SK-N-SH treated with all-trans-retinoic acid at 6 μM for 48 hours (cell line): ENCODE measurements at regions not wholly inside any gene's neighbourhood (a gene's known extent, or its start where the extent isn't known, plus 50 kb on each side); places are given as distances from the start of the nearest gene placed in this dataset.

Experiments used
- ARNTL ChIP-seq: fragments of 450-650 bp; formaldehyde crosslinking; IDR thresholded peaks from 2 replicates; pipeline ENCODE4 v1.5.0; 2020; ENCODE audit warnings: low read depth, mild to moderate bottlenecking, moderate library complexity, borderline replicate concordance
- BACH2 ChIP-seq: fragments of 250-450 bp; sonication (Bioruptor Pico); IDR thresholded peaks from 2 replicates; pipeline ENCODE4 v1.9.0; 2021; ENCODE audit warnings: mild to moderate bottlenecking, borderline replicate concordance
- CSDC2 ChIP-seq: fragments of 250-450 bp; sonication (Bioruptor Pico); IDR thresholded peaks from 2 replicates; pipeline ENCODE4 v1.5.0; 2020; ENCODE audit warnings: mild to moderate bottlenecking, moderate library complexity
- ESRRG ChIP-seq: fragments of 250-450 bp; sonication (Bioruptor Pico); IDR thresholded peaks from 2 replicates; pipeline ENCODE4 v1.6.1; 2021; ENCODE audit warnings: mild to moderate bottlenecking
- OSR1 ChIP-seq: fragments of 250-450 bp; sonication (Bioruptor Pico); IDR thresholded peaks from 2 replicates; pipeline ENCODE4 v1.8.0; 2022; ENCODE audit warnings: moderate library complexity, mild to moderate bottlenecking, inconsistent platforms
- RARB ChIP-seq: fragments of 250-450 bp; sonication (Bioruptor Pico); IDR thresholded peaks from 2 replicates; pipeline ENCODE4 v1.8.0; 2021; ENCODE audit warnings: mild to moderate bottlenecking, moderate library complexity
- TCF4 ChIP-seq: fragments of 250-450 bp; sonication (Bioruptor Pico); IDR thresholded peaks from 2 replicates; pipeline ENCODE4 v1.8.0; 2021; ENCODE audit warnings: mild to moderate bottlenecking, moderate library complexity, borderline replicate concordance
- ZC3H10 ChIP-seq: fragments of 250-450 bp; sonication (Bioruptor Pico); IDR thresholded peaks from 2 replicates; pipeline ENCODE4 v1.5.1; 2021; ENCODE audit warnings: mild to moderate bottlenecking, moderate library complexity
- ZFP3 ChIP-seq: fragments of 250-450 bp; sonication (Bioruptor Pico); IDR thresholded peaks from 2 replicates; pipeline ENCODE4 v1.5.0; 2020; ENCODE audit warnings: mild to moderate bottlenecking, moderate library complexity
- TF ChIP-seq, protein P1 (sequence below): fragments of 250-450 bp; sonication (Bioruptor Pico); IDR thresholded peaks from 2 replicates; pipeline ENCODE4 v1.5.0; 2020; ENCODE audit warnings: mild to moderate bottlenecking, moderate library complexity
- TF ChIP-seq, protein P2 (sequence below): fragments of 250-450 bp; sonication (Bioruptor Pico); IDR thresholded peaks from 2 replicates; pipeline ENCODE4 v1.8.0; 2020; ENCODE audit warnings: mild to moderate bottlenecking, moderate library complexity, borderline replicate concordance
- TF ChIP-seq, protein P3 (sequence below): fragments of 250-450 bp; sonication (Bioruptor Pico); IDR thresholded peaks from 2 replicates; pipeline ENCODE4 v1.5.1; 2021; ENCODE audit warnings: mild to moderate bottlenecking, moderate library complexity

DNA sequence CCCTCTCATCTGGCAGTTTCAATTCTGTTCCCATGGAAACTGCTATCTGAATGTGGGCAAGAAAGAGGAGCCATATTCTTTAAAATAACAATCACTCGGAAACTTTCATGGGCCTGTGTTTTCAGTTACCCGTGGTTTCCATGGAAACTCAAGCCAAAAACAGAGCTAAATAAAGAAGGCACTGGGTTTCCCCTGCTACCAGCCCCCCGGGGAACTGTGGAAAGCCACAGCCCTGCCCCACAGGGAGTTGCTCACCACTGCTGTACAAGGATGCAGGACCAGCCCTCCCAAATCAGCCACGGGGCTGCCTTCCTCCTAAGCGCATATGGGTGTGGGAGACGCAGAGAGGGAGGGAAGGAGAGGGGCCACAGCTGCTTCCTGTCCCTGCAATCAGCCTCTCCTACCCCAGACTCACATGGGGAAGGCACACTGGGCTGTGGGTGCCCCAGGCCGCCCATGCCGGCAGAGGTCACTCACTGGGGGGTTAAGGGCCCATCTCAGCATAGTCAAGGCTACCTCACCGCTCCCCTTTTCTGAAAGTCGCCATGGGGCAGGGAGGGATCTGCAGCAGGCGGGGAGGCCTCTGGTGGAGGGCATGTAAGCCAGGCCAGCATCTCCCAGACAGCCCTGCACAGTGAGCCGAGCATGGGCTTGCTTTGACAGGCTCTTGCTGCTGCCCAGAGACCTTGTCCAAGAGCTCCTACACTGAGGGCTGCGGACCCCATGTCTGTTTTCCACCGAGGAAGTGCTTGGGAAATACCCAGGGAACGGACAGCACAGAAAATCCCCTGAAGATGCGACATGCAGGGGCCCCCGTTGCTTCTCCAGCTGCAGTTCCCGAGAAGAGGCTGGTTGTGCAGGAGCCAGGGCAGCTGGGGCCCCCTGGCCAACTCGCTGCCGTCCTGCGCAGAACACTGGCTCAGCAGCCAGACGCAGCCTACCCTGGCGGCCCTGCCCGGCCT is 157.3 kb upstream of the PPP2R2D start:
- TF ChIP-seq, protein P1, sequence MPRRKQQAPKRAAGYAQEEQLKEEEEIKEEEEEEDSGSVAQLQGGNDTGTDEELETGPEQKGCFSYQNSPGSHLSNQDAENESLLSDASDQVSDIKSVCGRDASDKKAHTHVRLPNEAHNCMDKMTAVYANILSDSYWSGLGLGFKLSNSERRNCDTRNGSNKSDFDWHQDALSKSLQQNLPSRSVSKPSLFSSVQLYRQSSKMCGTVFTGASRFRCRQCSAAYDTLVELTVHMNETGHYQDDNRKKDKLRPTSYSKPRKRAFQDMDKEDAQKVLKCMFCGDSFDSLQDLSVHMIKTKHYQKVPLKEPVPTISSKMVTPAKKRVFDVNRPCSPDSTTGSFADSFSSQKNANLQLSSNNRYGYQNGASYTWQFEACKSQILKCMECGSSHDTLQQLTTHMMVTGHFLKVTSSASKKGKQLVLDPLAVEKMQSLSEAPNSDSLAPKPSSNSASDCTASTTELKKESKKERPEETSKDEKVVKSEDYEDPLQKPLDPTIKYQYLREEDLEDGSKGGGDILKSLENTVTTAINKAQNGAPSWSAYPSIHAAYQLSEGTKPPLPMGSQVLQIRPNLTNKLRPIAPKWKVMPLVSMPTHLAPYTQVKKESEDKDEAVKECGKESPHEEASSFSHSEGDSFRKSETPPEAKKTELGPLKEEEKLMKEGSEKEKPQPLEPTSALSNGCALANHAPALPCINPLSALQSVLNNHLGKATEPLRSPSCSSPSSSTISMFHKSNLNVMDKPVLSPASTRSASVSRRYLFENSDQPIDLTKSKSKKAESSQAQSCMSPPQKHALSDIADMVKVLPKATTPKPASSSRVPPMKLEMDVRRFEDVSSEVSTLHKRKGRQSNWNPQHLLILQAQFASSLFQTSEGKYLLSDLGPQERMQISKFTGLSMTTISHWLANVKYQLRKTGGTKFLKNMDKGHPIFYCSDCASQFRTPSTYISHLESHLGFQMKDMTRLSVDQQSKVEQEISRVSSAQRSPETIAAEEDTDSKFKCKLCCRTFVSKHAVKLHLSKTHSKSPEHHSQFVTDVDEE (CRISPR knock-in tag): no peak
- TF ChIP-seq BACH2 (CRISPR knock-in tag) (no peak), CSDC2 (CRISPR knock-in tag) (no peak), RARB (CRISPR knock-in tag) (no peak), OSR1 (CRISPR knock-in tag) (no peak), ZFP3 (CRISPR knock-in tag) (no peak), ZC3H10 (CRISPR knock-in tag) (no peak), ESRRG (CRISPR knock-in tag) (no peak), TCF4 (CRISPR knock-in tag) (no peak), ARNTL (no peak)
- TF ChIP-seq, protein P2, sequence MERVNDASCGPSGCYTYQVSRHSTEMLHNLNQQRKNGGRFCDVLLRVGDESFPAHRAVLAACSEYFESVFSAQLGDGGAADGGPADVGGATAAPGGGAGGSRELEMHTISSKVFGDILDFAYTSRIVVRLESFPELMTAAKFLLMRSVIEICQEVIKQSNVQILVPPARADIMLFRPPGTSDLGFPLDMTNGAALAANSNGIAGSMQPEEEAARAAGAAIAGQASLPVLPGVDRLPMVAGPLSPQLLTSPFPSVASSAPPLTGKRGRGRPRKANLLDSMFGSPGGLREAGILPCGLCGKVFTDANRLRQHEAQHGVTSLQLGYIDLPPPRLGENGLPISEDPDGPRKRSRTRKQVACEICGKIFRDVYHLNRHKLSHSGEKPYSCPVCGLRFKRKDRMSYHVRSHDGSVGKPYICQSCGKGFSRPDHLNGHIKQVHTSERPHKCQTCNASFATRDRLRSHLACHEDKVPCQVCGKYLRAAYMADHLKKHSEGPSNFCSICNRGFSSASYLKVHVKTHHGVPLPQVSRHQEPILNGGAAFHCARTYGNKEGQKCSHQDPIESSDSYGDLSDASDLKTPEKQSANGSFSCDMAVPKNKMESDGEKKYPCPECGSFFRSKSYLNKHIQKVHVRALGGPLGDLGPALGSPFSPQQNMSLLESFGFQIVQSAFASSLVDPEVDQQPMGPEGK (CRISPR knock-in tag): no peak
- TF ChIP-seq, protein P3, sequence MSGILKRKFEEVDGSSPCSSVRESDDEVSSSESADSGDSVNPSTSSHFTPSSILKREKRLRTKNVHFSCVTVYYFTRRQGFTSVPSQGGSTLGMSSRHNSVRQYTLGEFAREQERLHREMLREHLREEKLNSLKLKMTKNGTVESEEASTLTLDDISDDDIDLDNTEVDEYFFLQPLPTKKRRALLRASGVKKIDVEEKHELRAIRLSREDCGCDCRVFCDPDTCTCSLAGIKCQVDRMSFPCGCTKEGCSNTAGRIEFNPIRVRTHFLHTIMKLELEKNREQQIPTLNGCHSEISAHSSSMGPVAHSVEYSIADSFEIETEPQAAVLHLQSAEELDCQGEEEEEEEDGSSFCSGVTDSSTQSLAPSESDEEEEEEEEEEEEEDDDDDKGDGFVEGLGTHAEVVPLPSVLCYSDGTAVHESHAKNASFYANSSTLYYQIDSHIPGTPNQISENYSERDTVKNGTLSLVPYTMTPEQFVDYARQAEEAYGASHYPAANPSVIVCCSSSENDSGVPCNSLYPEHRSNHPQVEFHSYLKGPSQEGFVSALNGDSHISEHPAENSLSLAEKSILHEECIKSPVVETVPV (CRISPR knock-in tag): no peak
